Sigmoid colon (tissue), 6 donors: ENCODE measurements at regions not wholly inside any gene's neighbourhood (a gene's known extent, or its start where the extent isn't known, plus 50 kb on each side); places are given as distances from the start of the nearest gene placed in this dataset.
"Not testable (repeated sequence)": the region's sequence is repeated elsewhere in the genome, so short reads cannot be mapped to it uniquely, and the experiment has no call there.

Experiments used
- DNase-seq: peaks from one replicate; pipeline ENCODE4 v3.0.0-alpha.2; 2019
- H3K27ac ChIP-seq, 4 donors: fragments of 200-600 bp; sonication (generic); one replicate each; pipeline ENCODE4 v1.5.1; 2016 to 2019; ENCODE audit warnings: mild to moderate bottlenecking in 1 of 4
- H3K27me3 ChIP-seq, 3 donors: fragments of 200-600 bp; sonication (generic); one replicate each; pipeline ENCODE4 v1.5.1; 2019; ENCODE audit warnings: mild to moderate bottlenecking in 1 of 3
- H3K36me3 ChIP-seq, 4 donors: fragments of 200-600 bp; sonication (generic); one replicate each; pipeline ENCODE4 v1.5.1; 2016 to 2019
- H3K4me1 ChIP-seq, 4 donors: fragments of 200-600 bp; sonication (generic); one replicate each; pipeline ENCODE4 v1.5.1; 2017 to 2019
- H3K4me3 ChIP-seq, 4 donors: fragments of 200-600 bp; sonication (generic); one replicate each; pipeline ENCODE4 v1.5.1; 2017 to 2019; ENCODE audit warnings: mild to moderate bottlenecking in 2 of 4, moderate library complexity in 1 of 4
- H3K9me3 ChIP-seq, 4 donors: fragments of 200-600 bp in 3 of 4; sonication (generic) in 3 of 4; one replicate each; pipeline versions ENCODE4 v1.5.1 to v1.6.1; 2013 to 2019
- CTCF ChIP-seq, 4 experiments: fragments of 450-650 bp in 3 of 4; fragments of 200-600 bp in 1 of 4; IDR thresholded peaks; one replicate each; pipeline ENCODE4 v1.5.1; 2016 to 2019; ENCODE audit warnings: antibody characterized with exemption in 4 of 4, mild to moderate bottlenecking in 3 of 4, moderate library complexity in 2 of 4
- EP300 ChIP-seq, 4 donors: sonication (generic); formaldehyde crosslinking; IDR thresholded peaks; one replicate each; pipeline ENCODE4 v1.6.1; 2017; ENCODE audit warnings: antibody characterized with exemption in 4 of 4
- POLR2A ChIP-seq, 2 donors: fragments of 450-650 bp; IDR thresholded peaks; one replicate each; pipeline ENCODE4 v1.6.1; 2016; ENCODE audit warnings: antibody characterized with exemption in 2 of 2, mild to moderate bottlenecking in 2 of 2, moderate library complexity in 2 of 2
- POLR2AphosphoS5 ChIP-seq, 4 donors: sonication (generic); formaldehyde crosslinking; IDR thresholded peaks; one replicate each; pipeline ENCODE4 v1.6.1; 2017; ENCODE audit warnings: antibody characterized with exemption in 4 of 4
- WGBS, 2 donors: extraction: QIAGEN DNeasy Blood & Tissue Kit; methylation state at CpG; one replicate each; pipeline ENCODE4 v1.1.7; 2013; 5-methylcytosine and 5-hydroxymethylcytosine counted together
- intact Hi-C: fragments of 100-400 bp; cut with DNase I; formaldehyde crosslinking; loops from one replicate; pipeline ENCODE4 v1.15.1; 2023
- donor health status: healthy with polysubstance abuse.
- donor health status: healthy.

GRCh38 chr10:121326905-121327304 is 271.3 kb downstream of the FGFR2 start:
- H3K9me3 ChIP-seq = no peaks in the 10 kb centered on the region
- H3K36me3 ChIP-seq = no peaks in the 10 kb centered on the region
- 90% methylated on average over 4 of the region's 4 CpGs for WGBS, 2 donors
- intact Hi-C loops = no loop called here
- no peak overlapping the region for H3K4me3 ChIP-seq
- no peak for DNase-seq
- H3K27ac ChIP-seq = no peak overlapping the region
- TF ChIP-seq POLR2AphosphoS5 (IDR thresholded peaks at IDR 0.05) = no peak
- no peak for TF ChIP-seq CTCF (IDR thresholded peaks at IDR 0.05)
- TF ChIP-seq EP300 (IDR thresholded peaks at IDR 0.05) = no peak
- TF ChIP-seq POLR2A (IDR thresholded peaks at IDR 0.05) = no peak
- H3K4me1 ChIP-seq = peaks cover 0 to 4% (median 0%) of the 10 kb centered on the region in 4 donors
- H3K27me3 ChIP-seq = no peaks in the 10 kb centered on the region

GRCh38 chr10:121327727-121328126 is 270.5 kb downstream of the FGFR2 start:
- no peaks in the 10 kb centered on the region for H3K36me3 ChIP-seq
- no peak overlapping the region for H3K27ac ChIP-seq
- no peaks in the 10 kb centered on the region for H3K27me3 ChIP-seq
- TF ChIP-seq POLR2A (IDR thresholded peaks at IDR 0.05) = no peak
- TF ChIP-seq CTCF (IDR thresholded peaks at IDR 0.05) = no peak
- no peak for TF ChIP-seq POLR2AphosphoS5 (IDR thresholded peaks at IDR 0.05)
- no peak for TF ChIP-seq EP300 (IDR thresholded peaks at IDR 0.05)
- 96 to 100% methylated on average over 1 of the region's 1 CpG for WGBS, 2 donors
- H3K9me3 ChIP-seq = no peaks in the 10 kb centered on the region
- H3K4me3 ChIP-seq = no peak overlapping the region
- peaks cover 0 to 6% (median 0%) of the 10 kb centered on the region in 4 donors for H3K4me1 ChIP-seq
- intact Hi-C loops = no loop called here
- DNase-seq = no peak

- H3K9me3 ChIP-seq, H3K36me3 ChIP-seq, H3K4me1 ChIP-seq, H3K27me3 ChIP-seq, H3K4me3 ChIP-seq, intact Hi-C loops, H3K27ac ChIP-seq, DNase-seq: not testable (repeated sequence)
- 91 to 98% methylated on average over 4 of the region's 4 CpGs for WGBS, 2 donors
These were observed 268.6 kb downstream of the FGFR2 start for GRCh38 chr10:121329631-121330030.

- intact Hi-C loops = no loop called here
- peaks cover 0 to 5% (median 0%) of the 10 kb centered on the region in 4 donors for H3K4me1 ChIP-seq
- no peaks in the 10 kb centered on the region for H3K36me3 ChIP-seq
- no peak for DNase-seq
- H3K9me3 ChIP-seq = no peaks in the 10 kb centered on the region
- H3K27ac ChIP-seq = no peak overlapping the region
- no peak overlapping the region for H3K4me3 ChIP-seq
- TF ChIP-seq EP300 (IDR thresholded peaks at IDR 0.05) (no peak), POLR2A (IDR thresholded peaks at IDR 0.05) (no peak), CTCF (IDR thresholded peaks at IDR 0.05) (no peak), POLR2AphosphoS5 (IDR thresholded peaks at IDR 0.05) (no peak)
- no peaks in the 10 kb centered on the region for H3K27me3 ChIP-seq
- 49 to 77% methylated on average over 1 of the region's 1 CpG for WGBS, 2 donors
These were observed 267.7 kb downstream of the FGFR2 start for GRCh38 chr10:121330563-121330962.

GRCh38 chr10:121332353-121332752 is 265.9 kb downstream of the FGFR2 start:
- DNase-seq = no peak
- peaks cover 0 to 5% (median 0%) of the 10 kb centered on the region in 4 donors for H3K4me1 ChIP-seq
- intact Hi-C loops = no loop called here
- TF ChIP-seq CTCF (IDR thresholded peaks at IDR 0.05) = no peak
- TF ChIP-seq EP300 (IDR thresholded peaks at IDR 0.05) = no peak
- TF ChIP-seq POLR2AphosphoS5 (IDR thresholded peaks at IDR 0.05) = no peak
- no peak for TF ChIP-seq POLR2A (IDR thresholded peaks at IDR 0.05)
- no peaks in the 10 kb centered on the region for H3K9me3 ChIP-seq
- no peaks in the 10 kb centered on the region for H3K36me3 ChIP-seq
- no peak overlapping the region for H3K27ac ChIP-seq
- H3K27me3 ChIP-seq = no peaks in the 10 kb centered on the region
- WGBS, 2 donors = 90% methylated on average over 1 of the region's 1 CpG
- no peak overlapping the region for H3K4me3 ChIP-seq
